Kidney (tissue), 13 donors: ENCODE measurements at regions not wholly inside any gene's neighbourhood (a gene's known extent, or its start where the extent isn't known, plus 50 kb on each side); places are given as distances from the start of the nearest gene placed in this dataset.

ENCODE experiments used
- DNase-seq, 5 donors: peaks; one replicate each; pipeline ENCODE4 v3.0.0-alpha.2; 2013 to 2020
- FAIRE-seq: peaks from 2 replicates; lab custom pipeline; 2012; peaks lifted over from hg19 to GRCh38; lab: Jason Lieb, UNC
- H3K27ac ChIP-seq, 2 donors: one replicate each; pipeline ENCODE4 v1.7.0; 2013; ENCODE audit warnings: low read depth in 2 of 2, low read length in 2 of 2, inconsistent platforms in 1 of 2
- H3K27me3 ChIP-seq: one replicate; pipeline ENCODE4 v1.7.1; 2013; ENCODE audit warnings: low read length, inconsistent platforms; ENCODE audit not compliant: control insufficient read depth, insufficient read depth
- H3K36me3 ChIP-seq, 3 donors: one replicate each; pipeline versions ENCODE4 v1.7.0 to v1.7.1; 2013; ENCODE audit warnings: low read length in 3 of 3, control low read depth in 1 of 3, inconsistent platforms in 1 of 3; ENCODE audit not compliant: insufficient read depth in 3 of 3, control insufficient read depth in 2 of 3
- H3K4me1 ChIP-seq, 3 donors: one replicate each; pipeline versions ENCODE4 v1.7.0 to v1.7.1; 2013; ENCODE audit warnings: low read length in 3 of 3, inconsistent platforms in 1 of 3, low read depth in 1 of 3; ENCODE audit not compliant: control insufficient read depth in 2 of 3, insufficient read depth in 2 of 3
- H3K4me3 ChIP-seq, 3 donors: one replicate each; pipeline versions ENCODE4 v1.7.0 to v1.8.1; 2013; ENCODE audit warnings: low read length in 3 of 3, control low read depth in 1 of 3, inconsistent platforms in 1 of 3
- H3K9ac ChIP-seq, 3 donors: one replicate each; pipeline versions ENCODE4 v1.7.0 to v1.7.1; 2013; ENCODE audit warnings: low read length in 3 of 3, control low read depth in 1 of 3, inconsistent platforms in 1 of 3
- H3K9me3 ChIP-seq, 3 donors: one replicate each; pipeline versions ENCODE4 v1.7.0 to v1.7.1; 2013; ENCODE audit warnings: low read length in 3 of 3, control low read depth in 1 of 3, inconsistent platforms in 1 of 3; ENCODE audit not compliant: control insufficient read depth in 2 of 3, insufficient read depth in 1 of 3
- CTCF ChIP-seq: IDR thresholded peaks from 3 replicates; pipeline ENCODE4 v1.5.1; 2012; ENCODE audit warnings: mild to moderate bottlenecking, moderate library complexity, borderline replicate concordance; ENCODE audit not compliant: insufficient read depth; ENCODE audit errors: extremely low read depth
- intact Hi-C: fragments of 100-400 bp; cut with DNase I; formaldehyde crosslinking; loops from one replicate; pipeline ENCODE4 v1.11.1; 2022
- donor health status: control.
- donor health status: control.
- donor health status: control.
- donor health status: control.
- donor health status: control.
- donor health status: DM: yes; HTN: yes; CAD: no.
- donor health status: Normal renal cell carcinoma (clear cell type).

- Histone ChIP-seq H3K27ac (no peak overlapping the region), H3K4me1 (no peaks in the 10 kb centered on the region), H3K9ac (no peak overlapping the region), H3K9me3 (no peaks in the 10 kb centered on the region), H3K27me3 (no peaks in the 10 kb centered on the region), H3K36me3 (no peaks in the 10 kb centered on the region), H3K4me3 (no peak overlapping the region)
- intact Hi-C loops, result no loop called here
- no peak for DNase-seq
- FAIRE-seq, result no peak
- TF ChIP-seq CTCF, result no peak
Observed at GRCh38 chr16:80029381-80029630, 428.8 kb upstream of the MAF start.

GRCh38 chr16:80028581-80029380, 428.2 kb upstream of the MAF start:
- Histone ChIP-seq H3K9me3 (no peaks in the 10 kb centered on the region), H3K27me3 (no peaks in the 10 kb centered on the region), H3K4me3 (no peak overlapping the region), H3K4me1 (no peaks in the 10 kb centered on the region), H3K27ac (no peak overlapping the region), H3K9ac (no peak overlapping the region), H3K36me3 (no peaks in the 10 kb centered on the region)
- no peak for FAIRE-seq
- TF ChIP-seq CTCF, result no peak
- intact Hi-C loops, result no loop called here
- no peak for DNase-seq

GRCh38 chr16:80027007-80027965, 426.7 kb upstream of the MAF start:
- Histone ChIP-seq H3K4me3 (no peak overlapping the region), H3K27ac (no peak overlapping the region), H3K36me3 (no peaks in the 10 kb centered on the region), H3K27me3 (no peaks in the 10 kb centered on the region), H3K9ac (no peak overlapping the region), H3K4me1 (no peaks in the 10 kb centered on the region), H3K9me3 (no peaks in the 10 kb centered on the region)
- DNase-seq (peak in 3 of 5 donors; percentile 11 to 84 (median 37)), FAIRE-seq (no peak)
- TF ChIP-seq CTCF, result no peak
- intact Hi-C loops, result no loop called here
